Parathyroid adenoma (tissue), 2 donors: ENCODE measurements at regions not wholly inside any gene's neighbourhood (a gene's known extent, or its start where the extent isn't known, plus 50 kb on each side); places are given as distances from the start of the nearest gene placed in this dataset.

Source experiments
- H2AFZ ChIP-seq: fragments of 300-600 bp; sonication (generic); one replicate; pipeline ENCODE4 v1.7.0; 2017; ENCODE audit warnings: antibody characterized with exemption, mild to moderate bottlenecking
- H3K27ac ChIP-seq: fragments of 300-600 bp; sonication (generic); one replicate; pipeline ENCODE4 v1.7.0; 2017
- H3K27me3 ChIP-seq: fragments of 300-600 bp; sonication (generic); one replicate; pipeline ENCODE4 v1.7.0; 2017; ENCODE audit warnings: low read length; ENCODE audit not compliant: control insufficient read depth, insufficient read depth
- H3K36me3 ChIP-seq: fragments of 300-600 bp; sonication (generic); one replicate; pipeline ENCODE4 v1.7.0; 2017; ENCODE audit warnings: low read length; ENCODE audit not compliant: control insufficient read depth, insufficient read depth
- H3K4me1 ChIP-seq: fragments of 300-600 bp; sonication (generic); one replicate; pipeline ENCODE4 v1.7.0; 2017; ENCODE audit warnings: control low read depth
- H3K4me2 ChIP-seq: fragments of 300-600 bp; sonication (generic); one replicate; pipeline ENCODE4 v1.7.0; 2017; ENCODE audit warnings: low read length
- H3K4me3 ChIP-seq: fragments of 300-600 bp; sonication (generic); one replicate; pipeline ENCODE4 v1.7.0; 2017; ENCODE audit warnings: low read depth, low read length
- H3K79me2 ChIP-seq: fragments of 300-600 bp; sonication (generic); one replicate; pipeline ENCODE4 v1.7.0; 2017; ENCODE audit warnings: control low read depth
- H3K9ac ChIP-seq: fragments of 300-600 bp; sonication (generic); one replicate; pipeline ENCODE4 v1.7.0; 2017; ENCODE audit warnings: mild to moderate bottlenecking
- H3K9me3 ChIP-seq: fragments of 300-600 bp; sonication (generic); one replicate; pipeline ENCODE4 v1.7.0; 2017; ENCODE audit warnings: low read length; ENCODE audit not compliant: control insufficient read depth
- TF ChIP-seq, protein P1 (sequence below): fragments of 300-600 bp; sonication (generic); IDR thresholded peaks from one replicate; pipeline ENCODE4 v1.7.0; 2017; ENCODE audit warnings: antibody characterized with exemption, mild to moderate bottlenecking
- donor health status: primary hyperparathyroidism.

DNA sequence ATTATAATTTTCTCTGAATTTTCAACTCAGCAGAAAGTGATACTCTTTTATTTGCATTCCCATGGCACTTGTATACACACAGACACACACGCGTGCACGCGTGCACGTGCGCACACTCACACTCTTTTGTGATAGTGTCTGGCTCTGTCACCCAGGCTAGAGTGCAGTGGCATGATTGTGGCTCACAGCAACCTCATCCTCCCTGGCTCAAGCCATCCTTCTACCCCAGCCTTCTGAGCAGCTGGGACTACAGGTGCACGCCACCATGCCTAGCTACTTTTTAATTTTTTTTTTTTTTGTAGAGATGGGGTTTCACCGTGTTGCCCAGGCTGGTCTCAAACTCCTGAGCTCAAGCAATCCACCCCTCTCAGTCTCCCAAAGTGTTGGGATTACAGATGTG lies 123.2 kb downstream of the MC4R start:
- TF ChIP-seq, protein P1, sequence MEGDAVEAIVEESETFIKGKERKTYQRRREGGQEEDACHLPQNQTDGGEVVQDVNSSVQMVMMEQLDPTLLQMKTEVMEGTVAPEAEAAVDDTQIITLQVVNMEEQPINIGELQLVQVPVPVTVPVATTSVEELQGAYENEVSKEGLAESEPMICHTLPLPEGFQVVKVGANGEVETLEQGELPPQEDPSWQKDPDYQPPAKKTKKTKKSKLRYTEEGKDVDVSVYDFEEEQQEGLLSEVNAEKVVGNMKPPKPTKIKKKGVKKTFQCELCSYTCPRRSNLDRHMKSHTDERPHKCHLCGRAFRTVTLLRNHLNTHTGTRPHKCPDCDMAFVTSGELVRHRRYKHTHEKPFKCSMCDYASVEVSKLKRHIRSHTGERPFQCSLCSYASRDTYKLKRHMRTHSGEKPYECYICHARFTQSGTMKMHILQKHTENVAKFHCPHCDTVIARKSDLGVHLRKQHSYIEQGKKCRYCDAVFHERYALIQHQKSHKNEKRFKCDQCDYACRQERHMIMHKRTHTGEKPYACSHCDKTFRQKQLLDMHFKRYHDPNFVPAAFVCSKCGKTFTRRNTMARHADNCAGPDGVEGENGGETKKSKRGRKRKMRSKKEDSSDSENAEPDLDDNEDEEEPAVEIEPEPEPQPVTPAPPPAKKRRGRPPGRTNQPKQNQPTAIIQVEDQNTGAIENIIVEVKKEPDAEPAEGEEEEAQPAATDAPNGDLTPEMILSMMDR = no peak
- H3K27ac ChIP-seq = no peak overlapping the region
- no peak overlapping the region for H3K4me2 ChIP-seq

DNA sequence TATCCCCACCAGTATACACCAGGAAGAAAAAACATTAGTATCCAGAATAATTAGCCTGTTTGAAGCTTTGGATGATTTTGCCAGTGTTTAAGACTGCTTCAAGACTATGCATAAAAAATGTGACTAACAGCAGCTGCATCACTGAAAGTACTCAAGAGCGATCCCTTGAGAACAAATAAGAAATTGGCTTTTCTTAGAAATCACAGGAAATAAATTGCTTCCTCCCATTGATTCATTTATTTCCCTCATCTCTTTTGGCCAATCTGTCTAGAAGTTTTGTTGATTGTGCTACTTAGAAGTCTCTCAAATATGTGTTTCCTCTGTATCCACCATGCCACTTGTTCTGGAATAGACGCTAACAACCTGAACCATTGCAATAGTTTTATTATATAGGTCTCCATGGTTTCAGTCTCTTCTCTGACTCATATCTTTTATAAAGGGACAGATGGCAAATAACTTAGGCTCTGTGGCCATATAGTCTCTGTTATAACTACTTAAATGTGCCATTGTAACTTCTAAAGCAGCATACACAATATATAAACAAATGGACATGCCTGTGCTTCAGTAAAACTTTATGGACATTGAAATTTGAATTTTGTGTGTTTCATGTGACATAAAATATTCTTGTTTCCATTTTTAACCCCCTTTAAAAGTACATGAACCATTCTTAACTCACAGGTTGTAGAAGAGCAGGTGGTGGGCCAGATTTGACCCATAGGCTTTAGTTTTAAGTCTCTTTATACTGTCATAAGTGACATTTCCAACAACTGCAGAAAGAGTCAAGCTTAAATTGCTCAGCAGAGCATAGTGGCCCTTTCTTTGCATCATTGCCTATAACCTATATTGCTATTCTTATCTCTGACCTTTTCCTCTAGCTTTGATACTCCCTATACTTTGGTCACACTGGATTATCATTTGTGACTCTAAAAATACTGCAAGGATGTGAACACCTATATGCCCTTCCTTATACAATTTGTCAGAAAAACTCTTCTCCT lies 123.9 kb downstream of the MC4R start:
- H3K4me2 ChIP-seq = no peak overlapping the region
- H3K9me3 ChIP-seq = no peaks in the 10 kb centered on the region
- H2AFZ ChIP-seq = no peak overlapping the region
- no peak overlapping the region for H3K4me3 ChIP-seq
- H3K79me2 ChIP-seq = no peaks in the 10 kb centered on the region
- H3K27me3 ChIP-seq = no peaks in the 10 kb centered on the region
- TF ChIP-seq, protein P1 = no peak
- H3K36me3 ChIP-seq = no peaks in the 10 kb centered on the region
- H3K27ac ChIP-seq = no peak overlapping the region
- H3K4me1 ChIP-seq = no peaks in the 10 kb centered on the region
- H3K9ac ChIP-seq = no peak overlapping the region

More for the DNA sequence above, 123.2 kb downstream of the MC4R start:
- H3K4me1 ChIP-seq = no peaks in the 10 kb centered on the region
- H2AFZ ChIP-seq = no peak overlapping the region
- H3K79me2 ChIP-seq = no peaks in the 10 kb centered on the region
- H3K36me3 ChIP-seq = no peaks in the 10 kb centered on the region
- no peaks in the 10 kb centered on the region for H3K9me3 ChIP-seq
- H3K9ac ChIP-seq = no peak overlapping the region
- H3K4me3 ChIP-seq = no peak overlapping the region
- no peaks in the 10 kb centered on the region for H3K27me3 ChIP-seq

DNA sequence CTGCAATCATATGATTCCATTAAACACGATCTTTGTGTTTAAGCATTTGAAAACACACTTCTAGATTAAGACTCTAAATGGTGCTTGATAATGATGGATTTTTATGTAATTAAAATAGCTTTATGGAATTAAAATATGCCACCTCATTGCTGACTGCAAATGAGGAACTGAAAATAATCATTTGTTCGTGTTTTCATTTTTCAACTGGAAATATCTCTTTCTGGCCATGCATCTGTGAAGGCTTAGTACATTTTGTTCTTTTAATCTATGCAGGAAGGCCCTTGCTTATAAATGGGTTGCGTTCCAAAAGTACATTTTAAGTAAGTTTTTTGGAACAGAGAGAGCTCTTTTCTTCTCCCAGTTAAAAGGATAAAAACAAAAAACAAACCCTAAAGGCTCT lies 125.5 kb downstream of the MC4R start:
- Histone ChIP-seq H3K4me2 (no peak overlapping the region), H3K27me3 (no peaks in the 10 kb centered on the region), H2AFZ (no peak overlapping the region), H3K4me3 (no peak overlapping the region), H3K9me3 (no peaks in the 10 kb centered on the region), H3K27ac (no peak overlapping the region), H3K36me3 (no peaks in the 10 kb centered on the region), H3K79me2 (no peaks in the 10 kb centered on the region), H3K4me1 (no peaks in the 10 kb centered on the region), H3K9ac (no peak overlapping the region)
- TF ChIP-seq, protein P1 = no peak

DNA sequence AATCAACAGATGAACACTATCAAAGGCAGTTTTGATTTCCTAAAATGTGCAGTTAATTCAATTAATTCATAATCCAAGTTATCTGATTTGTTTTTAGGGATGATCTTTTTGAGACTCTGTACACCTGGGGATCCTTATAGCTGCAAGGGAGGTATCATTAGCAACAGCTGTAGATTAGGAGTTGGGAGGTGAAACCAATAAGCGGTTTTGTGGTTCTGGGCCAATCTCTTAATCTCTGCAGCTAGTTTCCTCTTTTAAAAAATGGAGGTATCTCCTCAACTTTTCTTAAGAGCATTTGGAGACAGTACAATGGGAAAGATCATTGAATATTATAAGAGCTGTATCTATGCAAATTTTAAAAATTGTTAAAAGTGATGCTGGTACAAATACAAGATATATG lies 126.0 kb downstream of the MC4R start:
- Histone ChIP-seq H3K79me2 (no peaks in the 10 kb centered on the region), H3K27ac (no peak overlapping the region), H3K27me3 (no peaks in the 10 kb centered on the region), H3K4me3 (no peak overlapping the region), H3K4me1 (no peaks in the 10 kb centered on the region), H3K9me3 (no peaks in the 10 kb centered on the region), H2AFZ (no peak overlapping the region), H3K9ac (no peak overlapping the region), H3K4me2 (no peak overlapping the region), H3K36me3 (no peaks in the 10 kb centered on the region)
- TF ChIP-seq, protein P1 = no peak
